NT2/D1 (cell line): ENCODE measurements at regions not wholly inside any gene's neighbourhood (a gene's known extent, or its start where the extent isn't known, plus 50 kb on each side); places are given as distances from the start of the nearest gene placed in this dataset.

Experiments used
- DNase-seq: peaks from one replicate; pipeline ENCODE4 v3.0.0-alpha.2; 2011; ENCODE audit warnings: low read depth, low spot score
- H3K27me3 ChIP-seq: 2 replicates; pipeline ENCODE4 v1.6.0; 2011; ENCODE audit warnings: mild to moderate bottlenecking; ENCODE audit not compliant: insufficient read length, insufficient read depth
- H3K36me3 ChIP-seq: 2 replicates; pipeline ENCODE4 v1.6.1; 2011; ENCODE audit warnings: mild to moderate bottlenecking, low read length, mixed read lengths; ENCODE audit not compliant: insufficient read depth, insufficient read length
- H3K4me1 ChIP-seq: 2 replicates; pipeline ENCODE4 v1.5.1; 2011; ENCODE audit not compliant: insufficient read depth, insufficient read length
- H3K4me3 ChIP-seq: 2 replicates; pipeline ENCODE4 v1.5.1; 2011; ENCODE audit warnings: low read depth; ENCODE audit not compliant: insufficient read length
- H3K9ac ChIP-seq: 2 replicates; pipeline ENCODE4 v1.6.0; 2011; ENCODE audit warnings: low read depth; ENCODE audit not compliant: insufficient read length
- H3K9me3 ChIP-seq: 2 replicates; pipeline ENCODE4 v1.5.1; 2011; ENCODE audit warnings: mild to moderate bottlenecking, low read length; ENCODE audit not compliant: insufficient read depth
- SUZ12 ChIP-seq: IDR thresholded peaks from 2 replicates; pipeline ENCODE4 v1.6.1; 2011; ENCODE audit not compliant: insufficient read length, insufficient read depth; ENCODE audit errors: extremely low read depth
- YY1 ChIP-seq: IDR thresholded peaks from 2 replicates; pipeline ENCODE4 v1.6.1; 2011; ENCODE audit not compliant: insufficient read length, insufficient read depth
- ZNF274 ChIP-seq: IDR thresholded peaks from 2 replicates; pipeline ENCODE4 v1.6.1; 2011; ENCODE audit warnings: mild to moderate bottlenecking, low read depth, low read length

GRCh38 chr9:26170190-26170589 lies 491.9 kb upstream of the TUSC1 start:
- Histone ChIP-seq H3K9me3 (no peaks in the 10 kb centered on the region), H3K27me3 (no peaks in the 10 kb centered on the region), H3K4me3 (no peak overlapping the region), H3K4me1 (no peaks in the 10 kb centered on the region), H3K9ac (no peak overlapping the region), H3K36me3 (no peaks in the 10 kb centered on the region)
- no peak for DNase-seq
- TF ChIP-seq YY1 (no peak), SUZ12 (no peak), ZNF274 (no peak)

- no peaks in the 10 kb centered on the region for H3K9me3 ChIP-seq
- no peaks in the 10 kb centered on the region for H3K36me3 ChIP-seq
- no peaks in the 10 kb centered on the region for H3K27me3 ChIP-seq
- H3K4me1 ChIP-seq = no peaks in the 10 kb centered on the region
- DNase-seq = no peak
- H3K9ac ChIP-seq = no peak overlapping the region
- TF ChIP-seq YY1 = no peak
- no peak for TF ChIP-seq ZNF274
- no peak for TF ChIP-seq SUZ12
- no peak overlapping the region for H3K4me3 ChIP-seq
Observed at GRCh38 chr9:26169708-26170107, 491.5 kb upstream of the TUSC1 start.

GRCh38 chr9:26166537-26166936 lies 488.3 kb upstream of the TUSC1 start:
- no peaks in the 10 kb centered on the region for H3K4me1 ChIP-seq
- no peak overlapping the region for H3K9ac ChIP-seq
- no peaks in the 10 kb centered on the region for H3K9me3 ChIP-seq
- H3K4me3 ChIP-seq = no peak overlapping the region
- DNase-seq = no peak
- H3K27me3 ChIP-seq = no peaks in the 10 kb centered on the region
- no peaks in the 10 kb centered on the region for H3K36me3 ChIP-seq
- TF ChIP-seq SUZ12 (no peak), YY1 (no peak), ZNF274 (no peak)

GRCh38 chr9:26165426-26165825 lies 487.2 kb upstream of the TUSC1 start:
- no peak for DNase-seq
- H3K9ac ChIP-seq = no peak overlapping the region
- H3K4me1 ChIP-seq = no peaks in the 10 kb centered on the region
- H3K4me3 ChIP-seq = no peak overlapping the region
- TF ChIP-seq YY1 = no peak
- no peak for TF ChIP-seq SUZ12
- TF ChIP-seq ZNF274 = no peak
- no peaks in the 10 kb centered on the region for H3K36me3 ChIP-seq
- no peaks in the 10 kb centered on the region for H3K27me3 ChIP-seq
- H3K9me3 ChIP-seq = no peaks in the 10 kb centered on the region

GRCh38 chr9:26163931-26164330 lies 485.7 kb upstream of the TUSC1 start:
- H3K27me3 ChIP-seq = no peaks in the 10 kb centered on the region
- H3K9me3 ChIP-seq = no peaks in the 10 kb centered on the region
- H3K4me3 ChIP-seq = no peak overlapping the region
- TF ChIP-seq SUZ12 (no peak), ZNF274 (no peak), YY1 (no peak)
- no peak for DNase-seq
- H3K36me3 ChIP-seq = no peaks in the 10 kb centered on the region
- no peak overlapping the region for H3K9ac ChIP-seq
- H3K4me1 ChIP-seq = no peaks in the 10 kb centered on the region

- Histone ChIP-seq H3K4me1 (no peaks in the 10 kb centered on the region), H3K9ac (no peak overlapping the region), H3K36me3 (no peaks in the 10 kb centered on the region), H3K9me3 (no peaks in the 10 kb centered on the region), H3K27me3 (no peaks in the 10 kb centered on the region), H3K4me3 (no peak overlapping the region)
- DNase-seq = no peak
- TF ChIP-seq ZNF274 (no peak), YY1 (no peak), SUZ12 (no peak)
Observed at GRCh38 chr9:26159575-26160392, 481.5 kb upstream of the TUSC1 start.

- H3K27me3 ChIP-seq = no peaks in the 10 kb centered on the region
- no peaks in the 10 kb centered on the region for H3K4me1 ChIP-seq
- TF ChIP-seq ZNF274 (no peak), YY1 (no peak), SUZ12 (no peak)
- H3K9me3 ChIP-seq = no peaks in the 10 kb centered on the region
- H3K36me3 ChIP-seq = no peaks in the 10 kb centered on the region
- no peak overlapping the region for H3K9ac ChIP-seq
- H3K4me3 ChIP-seq = no peak overlapping the region
- DNase-seq = no peak
Observed at GRCh38 chr9:26158631-26159150, 480.4 kb upstream of the TUSC1 start.

- no peaks in the 10 kb centered on the region for H3K36me3 ChIP-seq
- DNase-seq = no peak
- no peaks in the 10 kb centered on the region for H3K4me1 ChIP-seq
- TF ChIP-seq YY1 (no peak), SUZ12 (no peak), ZNF274 (no peak)
- no peaks in the 10 kb centered on the region for H3K27me3 ChIP-seq
- no peak overlapping the region for H3K9ac ChIP-seq
- no peaks in the 10 kb centered on the region for H3K9me3 ChIP-seq
- H3K4me3 ChIP-seq = no peak overlapping the region
Observed at GRCh38 chr9:26157411-26157810, 479.2 kb upstream of the TUSC1 start.
